D721Med (cell line): ENCODE measurements at regions not wholly inside any gene's neighbourhood (a gene's known extent, or its start where the extent isn't known, plus 50 kb on each side); places are given as distances from the start of the nearest gene placed in this dataset.

Source experiments
- DNase-seq: peaks from one replicate; pipeline ENCODE4 v3.0.0; 2011; ENCODE audit warnings: low spot score; ENCODE audit not compliant: insufficient read length
- FAIRE-seq: peaks from 2 replicates; lab custom pipeline; 2011; peaks lifted over from hg19 to GRCh38; lab: Jason Lieb, UNC
- TF ChIP-seq, protein P1 (sequence below): IDR thresholded peaks from 2 replicates; pipeline ENCODE4 v1.5.1; 2012; ENCODE audit warnings: mild to moderate bottlenecking, control low read depth; ENCODE audit not compliant: insufficient read depth; ENCODE audit errors: missing control alignments

DNA sequence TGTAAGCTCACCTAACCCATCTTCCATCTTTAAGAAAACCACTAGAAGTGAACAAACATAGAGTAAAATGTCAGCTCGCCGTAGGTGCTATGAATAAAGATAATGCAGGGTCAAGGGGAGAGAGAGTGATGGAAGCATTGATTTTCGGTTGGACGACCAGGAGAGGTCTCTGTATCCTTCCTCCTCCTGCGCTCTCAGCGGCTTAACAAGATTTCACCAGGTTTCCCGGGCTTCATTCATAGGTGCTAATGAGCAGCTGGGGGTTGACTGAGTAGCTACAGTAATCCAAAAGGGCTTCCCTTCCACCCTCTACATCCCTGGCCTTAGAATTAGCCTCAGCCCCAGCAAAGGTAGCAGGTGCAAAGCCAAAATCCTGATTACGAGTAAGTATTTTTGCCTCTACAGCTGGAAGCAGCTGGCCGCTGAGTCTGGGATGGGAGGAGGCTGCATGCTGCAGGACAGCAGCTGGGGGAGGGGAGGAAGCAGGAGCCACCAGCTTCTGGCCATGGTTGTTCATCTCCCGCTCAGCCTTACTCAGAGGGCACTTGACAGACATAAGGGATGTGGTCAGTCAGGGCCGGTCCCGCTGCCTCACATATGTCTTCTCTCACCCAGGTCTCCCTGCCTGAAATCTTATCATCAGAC lies 112.0 kb upstream of the IL12B start:
- TF ChIP-seq, protein P1, sequence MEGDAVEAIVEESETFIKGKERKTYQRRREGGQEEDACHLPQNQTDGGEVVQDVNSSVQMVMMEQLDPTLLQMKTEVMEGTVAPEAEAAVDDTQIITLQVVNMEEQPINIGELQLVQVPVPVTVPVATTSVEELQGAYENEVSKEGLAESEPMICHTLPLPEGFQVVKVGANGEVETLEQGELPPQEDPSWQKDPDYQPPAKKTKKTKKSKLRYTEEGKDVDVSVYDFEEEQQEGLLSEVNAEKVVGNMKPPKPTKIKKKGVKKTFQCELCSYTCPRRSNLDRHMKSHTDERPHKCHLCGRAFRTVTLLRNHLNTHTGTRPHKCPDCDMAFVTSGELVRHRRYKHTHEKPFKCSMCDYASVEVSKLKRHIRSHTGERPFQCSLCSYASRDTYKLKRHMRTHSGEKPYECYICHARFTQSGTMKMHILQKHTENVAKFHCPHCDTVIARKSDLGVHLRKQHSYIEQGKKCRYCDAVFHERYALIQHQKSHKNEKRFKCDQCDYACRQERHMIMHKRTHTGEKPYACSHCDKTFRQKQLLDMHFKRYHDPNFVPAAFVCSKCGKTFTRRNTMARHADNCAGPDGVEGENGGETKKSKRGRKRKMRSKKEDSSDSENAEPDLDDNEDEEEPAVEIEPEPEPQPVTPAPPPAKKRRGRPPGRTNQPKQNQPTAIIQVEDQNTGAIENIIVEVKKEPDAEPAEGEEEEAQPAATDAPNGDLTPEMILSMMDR = no peak
- DNase-seq (no peak), FAIRE-seq (no peak)

DNA sequence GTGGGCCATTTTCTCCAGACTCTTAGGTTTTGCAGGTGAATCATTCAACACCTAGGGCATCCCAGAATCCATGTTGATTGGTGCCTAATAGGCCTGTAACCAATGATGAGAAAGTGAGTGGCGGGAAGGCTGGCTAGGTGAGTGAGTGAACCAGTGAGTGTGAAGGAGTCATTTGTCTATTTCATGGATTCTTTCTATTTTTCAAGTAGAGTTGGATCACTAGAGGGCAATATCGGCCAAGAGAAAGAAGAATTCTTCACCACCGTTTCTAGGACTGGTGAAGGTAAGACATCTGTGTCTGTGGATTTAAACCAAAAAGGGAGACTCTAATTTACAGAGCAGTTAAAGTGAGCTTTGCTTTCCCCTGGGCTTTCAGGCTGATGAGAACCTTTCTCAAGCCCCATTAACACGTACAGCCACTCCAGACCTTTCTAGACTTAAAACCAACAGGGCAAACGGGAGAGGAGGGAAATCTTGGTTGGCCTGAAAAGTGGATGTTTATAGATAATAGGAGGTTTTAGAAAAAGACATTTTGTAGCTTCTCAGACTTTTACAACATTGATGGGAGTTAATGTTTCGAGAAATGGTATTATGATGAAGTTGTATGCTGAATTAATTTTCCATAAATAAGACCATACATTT lies 114.3 kb upstream of the IL12B start:
- TF ChIP-seq, protein P1 = peak; percentile 69
- FAIRE-seq = peak; percentile 76
- peak; percentile 60 for DNase-seq

DNA sequence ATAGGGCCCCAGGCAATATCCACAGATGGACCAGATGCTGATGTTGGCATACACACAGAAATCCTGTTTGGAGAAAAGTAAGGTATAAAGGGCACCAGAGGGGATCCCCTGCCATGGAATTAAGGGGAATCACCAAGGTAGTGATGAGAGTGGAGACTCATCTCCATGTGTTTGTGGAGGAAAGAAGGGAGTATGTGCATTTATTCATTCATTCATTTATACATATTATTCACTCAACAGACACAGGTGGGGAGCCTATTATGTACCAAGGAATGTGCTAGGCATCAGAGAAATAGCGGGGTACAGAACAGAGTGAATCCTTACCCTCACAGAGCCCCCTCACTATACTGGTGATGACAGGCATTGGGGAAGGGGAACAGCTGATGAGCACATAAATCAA lies 116.8 kb upstream of the IL12B start:
- FAIRE-seq (no peak), DNase-seq (no peak)
- TF ChIP-seq, protein P1 = no peak

DNA sequence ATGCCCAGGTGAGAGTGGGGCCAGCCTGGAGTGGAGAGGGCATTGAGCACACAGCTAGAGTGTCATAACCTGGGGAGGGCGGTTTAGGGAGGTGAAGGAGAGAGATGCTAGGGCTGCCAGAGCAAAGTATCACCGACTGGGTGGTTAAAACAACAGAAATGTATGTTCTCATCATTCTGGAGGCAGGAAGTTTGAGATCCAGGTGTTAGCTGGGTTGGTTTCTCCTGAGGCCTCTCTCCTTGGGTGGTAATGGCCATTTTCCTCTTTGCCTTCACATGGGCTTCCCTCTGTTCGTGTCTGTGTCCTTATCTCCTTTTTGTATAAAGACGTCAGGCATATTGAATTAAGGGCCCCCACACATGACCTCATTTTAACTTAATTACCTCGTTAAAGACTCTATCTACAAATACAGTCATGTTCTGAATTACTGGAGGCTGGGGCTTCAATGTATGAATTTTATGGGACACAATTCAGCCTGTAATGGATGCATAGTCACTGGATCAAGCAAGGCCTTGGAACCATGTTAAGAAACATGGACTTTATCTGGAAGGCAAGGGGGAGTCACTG lies 118.6 kb upstream of the IL12B start:
- TF ChIP-seq, protein P1 = no peak
- no peak for FAIRE-seq
- no peak for DNase-seq

DNA sequence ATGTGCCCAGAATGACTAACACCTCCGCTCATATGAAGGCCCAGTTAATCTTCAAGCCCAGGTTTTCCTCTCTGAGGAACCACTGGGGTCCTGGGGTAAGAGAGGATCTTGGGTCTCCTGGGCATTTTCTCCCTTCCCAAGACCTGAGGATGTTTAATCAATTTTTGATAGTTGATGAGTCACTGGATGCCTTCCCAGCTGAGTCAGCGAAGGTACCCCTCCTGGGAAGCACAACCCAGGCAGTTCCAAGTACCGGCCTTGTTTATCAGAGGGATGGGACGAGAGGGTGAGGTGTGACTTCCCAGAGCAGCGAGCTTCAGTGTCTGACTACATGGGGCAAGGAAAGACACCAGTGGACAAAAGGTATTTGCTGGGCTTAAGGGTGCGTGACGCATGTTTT lies 119.6 kb upstream of the IL12B start:
- FAIRE-seq (no peak), DNase-seq (no peak)
- TF ChIP-seq, protein P1 = no peak

DNA sequence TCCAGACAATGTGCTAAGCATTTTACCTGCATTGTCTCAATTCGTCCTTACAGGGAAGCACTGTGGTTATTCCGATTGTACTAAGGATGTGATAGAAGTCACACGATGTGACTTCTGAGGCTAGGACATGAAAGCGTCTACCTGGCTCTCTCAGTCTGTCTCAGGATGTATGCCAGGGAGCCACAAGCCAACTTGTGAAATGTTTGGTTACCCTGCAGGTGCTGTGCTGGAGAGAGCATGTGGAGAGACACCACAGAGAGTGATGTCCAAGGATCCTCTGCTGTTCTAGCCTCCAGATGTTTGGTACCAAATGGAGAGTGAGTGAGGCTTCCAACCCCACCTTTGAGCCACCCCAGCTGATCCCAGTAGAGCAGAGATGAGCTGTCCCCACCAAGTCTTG lies 120.1 kb upstream of the IL12B start:
- DNase-seq = no peak
- no peak for FAIRE-seq
- TF ChIP-seq, protein P1 = no peak
